Keratinocyte (primary cell): ENCODE measurements at regions not wholly inside any gene's neighbourhood (a gene's known extent, or its start where the extent isn't known, plus 50 kb on each side); places are given as distances from the start of the nearest gene placed in this dataset.

ENCODE experiments used
- CTCF ChIP-seq, 3 experiments: IDR thresholded peaks in 1 of 3; conservative IDR thresholded peaks in 1 of 3; optimal IDR thresholded peaks in 1 of 3; 2 replicates in 2 of 3; 3 replicates in 1 of 3; pipeline versions ENCODE3 to v1.5.1; 2011; ENCODE audit warnings: low read length in 3 of 3, mild to moderate bottlenecking in 3 of 3, moderate library complexity in 2 of 3, control low read depth in 1 of 3, inconsistent platforms in 1 of 3; ENCODE audit not compliant: insufficient read depth in 2 of 3; ENCODE audit errors: extremely low read depth in 1 of 3
- EZH2 ChIP-seq: IDR thresholded peaks from one replicate; pipeline ENCODE4 v1.6.1; 2012; ENCODE audit warnings: inconsistent platforms, mild to moderate bottlenecking, low read length, moderate library complexity

- no peak for TF ChIP-seq CTCF (optimal IDR thresholded peaks at IDR 0.05 in 1 of 3, IDR thresholded peaks at IDR 0.05 in 1 of 3, conservative IDR thresholded peaks at IDR 0.05 in 1 of 3; ENCODE audit: extremely low read depth in 1 of 3, insufficient read depth in 2 of 3, low read length in 3 of 3)
- no peak for TF ChIP-seq EZH2
Measured at GRCh38 chr4:106628586-106629267, 260.1 kb upstream of the GIMD1 start.
